H1 (cell line): ENCODE measurements at regions not wholly inside any gene's neighbourhood (a gene's known extent, or its start where the extent isn't known, plus 50 kb on each side); places are given as distances from the start of the nearest gene placed in this dataset.

ENCODE experiments used
- JUN ChIP-seq: IDR thresholded peaks from 2 replicates; pipeline ENCODE4 v1.6.1; 2011; ENCODE audit warnings: low read depth, mild to moderate bottlenecking, improper control_type of control experiment, low read length
- MAFK ChIP-seq: IDR thresholded peaks from 2 replicates; pipeline ENCODE4 v1.6.1; 2012; ENCODE audit warnings: low read depth, mild to moderate bottlenecking, improper control_type of control experiment, low read length
- SUZ12 ChIP-seq: fragments of 200-600 bp; sonication (generic); IDR thresholded peaks from 2 replicates; pipeline ENCODE4 v1.6.1; 2012; ENCODE audit warnings: mild to moderate bottlenecking, inconsistent platforms, low read length, moderate library complexity, mixed read lengths
- TF ChIP-seq, protein P1 (sequence below): IDR thresholded peaks from 2 replicates; pipeline ENCODE4 v1.6.1; 2011; ENCODE audit warnings: low read length, improper control_type of control experiment

DNA sequence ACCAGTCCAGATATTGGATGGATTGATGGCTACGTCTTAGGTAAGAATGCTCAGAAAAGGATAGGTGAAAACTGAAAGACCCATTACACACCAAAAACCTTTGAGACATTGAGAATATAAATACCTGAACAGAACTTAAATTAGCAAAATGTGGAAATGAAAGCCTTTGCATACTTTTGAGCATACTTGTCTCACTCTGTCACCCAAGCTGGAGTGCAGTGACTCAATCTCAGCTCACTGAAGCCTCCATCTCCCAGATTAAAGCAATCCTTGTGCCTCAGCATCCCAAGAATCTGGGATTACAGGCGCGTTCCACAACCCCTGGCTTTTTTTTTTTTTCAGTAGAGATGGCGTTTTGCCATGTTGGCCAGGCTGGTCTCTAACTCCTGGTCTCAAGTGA lies 695.3 kb downstream of the DACH1 start:
- TF ChIP-seq, protein P1, sequence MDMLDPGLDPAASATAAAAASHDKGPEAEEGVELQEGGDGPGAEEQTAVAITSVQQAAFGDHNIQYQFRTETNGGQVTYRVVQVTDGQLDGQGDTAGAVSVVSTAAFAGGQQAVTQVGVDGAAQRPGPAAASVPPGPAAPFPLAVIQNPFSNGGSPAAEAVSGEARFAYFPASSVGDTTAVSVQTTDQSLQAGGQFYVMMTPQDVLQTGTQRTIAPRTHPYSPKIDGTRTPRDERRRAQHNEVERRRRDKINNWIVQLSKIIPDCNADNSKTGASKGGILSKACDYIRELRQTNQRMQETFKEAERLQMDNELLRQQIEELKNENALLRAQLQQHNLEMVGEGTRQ, result no peak
- no peak for TF ChIP-seq JUN
- no peak for TF ChIP-seq MAFK
- TF ChIP-seq SUZ12, result no peak
